DND-41 (cell line): ENCODE measurements at regions not wholly inside any gene's neighbourhood (a gene's known extent, or its start where the extent isn't known, plus 50 kb on each side); places are given as distances from the start of the nearest gene placed in this dataset.
A peak's percentile ranks its signal among the peaks of the same experiment; 100 is the strongest.

ENCODE experiments used
- ATAC-seq: fragments of 200-7000 bp; cut with Tn5 transposase; 3 replicates; pipeline ENCODE4 v1.9.1; 2021; ENCODE audit warnings: low read depth; ENCODE audit not compliant: insufficient read depth
- DNase-seq: peaks from one replicate; pipeline ENCODE4 v3.0.0-alpha.2; 2020
- H2AFZ ChIP-seq: 2 replicates; pipeline ENCODE4 v1.6.0; 2012; ENCODE audit warnings: low read depth, low read length
- H3K27ac ChIP-seq: 2 replicates; pipeline ENCODE4 v1.5.1; 2012; ENCODE audit warnings: low read length, inconsistent platforms
- H3K27me3 ChIP-seq: fragments of 200-600 bp; sonication (generic); 2 replicates; pipeline ENCODE4 v1.6.0; 2012; ENCODE audit warnings: low read length, mild to moderate bottlenecking, inconsistent platforms; ENCODE audit not compliant: insufficient read depth, poor library complexity
- H3K36me3 ChIP-seq: 2 replicates; pipeline ENCODE4 v1.5.1; 2012; ENCODE audit warnings: low read length, inconsistent platforms; ENCODE audit not compliant: insufficient read depth
- H3K4me1 ChIP-seq: 2 replicates; pipeline ENCODE4 v1.5.1; 2012; ENCODE audit warnings: mild to moderate bottlenecking, low read length; ENCODE audit not compliant: insufficient read depth
- H3K4me2 ChIP-seq: 2 replicates; pipeline ENCODE4 v1.6.0; 2012; ENCODE audit warnings: mild to moderate bottlenecking, moderate library complexity, low read length, inconsistent platforms; ENCODE audit not compliant: insufficient read depth
- H3K4me3 ChIP-seq, 2 experiments: fragments of 200-600 bp in 1 of 2; shearing (Covaris generic) in 1 of 2; 2 replicates each; pipeline ENCODE4 v1.5.1; 2012 to 2016; ENCODE audit warnings: inconsistent platforms in 2 of 2, low read length in 2 of 2, mild to moderate bottlenecking in 2 of 2, low read depth in 1 of 2, moderate library complexity in 1 of 2
- H3K79me2 ChIP-seq: 2 replicates; pipeline ENCODE4 v1.6.0; 2012; ENCODE audit warnings: low read length, inconsistent platforms; ENCODE audit not compliant: insufficient read depth
- H3K9ac ChIP-seq: 2 replicates; pipeline ENCODE4 v1.6.0; 2012; ENCODE audit warnings: low read depth, mild to moderate bottlenecking, inconsistent platforms, low read length, moderate library complexity
- H3K9me3 ChIP-seq: 2 replicates; pipeline ENCODE4 v1.5.1; 2012; ENCODE audit warnings: low read length, moderate library complexity, mild to moderate bottlenecking, inconsistent platforms; ENCODE audit not compliant: insufficient read depth, severe bottlenecking
- H4K20me1 ChIP-seq: 2 replicates; pipeline ENCODE4 v1.6.0; 2012; ENCODE audit warnings: low read length; ENCODE audit not compliant: insufficient read depth
- CTCF ChIP-seq: IDR thresholded peaks from 2 replicates; pipeline ENCODE4 v1.5.1; 2012; ENCODE audit warnings: borderline replicate concordance, low read length, moderate library complexity, mild to moderate bottlenecking; ENCODE audit not compliant: poor library complexity, severe bottlenecking; ENCODE audit errors: extremely low read depth
- EZH2 ChIP-seq: IDR thresholded peaks from 3 replicates; pipeline ENCODE4 v1.6.1; 2012; ENCODE audit warnings: borderline replicate concordance, low read depth, mild to moderate bottlenecking, moderate library complexity, low read length, inconsistent platforms; ENCODE audit not compliant: severe bottlenecking

GRCh38 chr2:221100467-221101089, 471.5 kb downstream of the EPHA4 start:
- no peak overlapping the region for H3K9ac ChIP-seq
- ATAC-seq (no peak), DNase-seq (no peak)
- no peaks in the 10 kb centered on the region for H3K27me3 ChIP-seq
- TF ChIP-seq CTCF (no peak), EZH2 (no peak)
- no peaks in the 10 kb centered on the region for H3K4me1 ChIP-seq
- H3K79me2 ChIP-seq = no peaks in the 10 kb centered on the region
- H2AFZ ChIP-seq = no peak overlapping the region
- no peaks in the 10 kb centered on the region for H3K9me3 ChIP-seq
- no peak overlapping the region for H3K4me2 ChIP-seq
- no peak overlapping the region for H3K4me3 ChIP-seq
- no peaks in the 10 kb centered on the region for H4K20me1 ChIP-seq
- H3K36me3 ChIP-seq = no peaks in the 10 kb centered on the region
- H3K27ac ChIP-seq = no peak overlapping the region

- Histone ChIP-seq H3K27ac (no peak overlapping the region), H3K4me1 (no peaks in the 10 kb centered on the region), H3K4me3 (no peak overlapping the region), H3K79me2 (no peaks in the 10 kb centered on the region), H3K4me2 (no peak overlapping the region), H4K20me1 (no peaks in the 10 kb centered on the region), H3K36me3 (no peaks in the 10 kb centered on the region), H3K27me3 (no peaks in the 10 kb centered on the region), H3K9ac (no peak overlapping the region), H3K9me3 (no peaks in the 10 kb centered on the region), H2AFZ (no peak overlapping the region)
- no peak for DNase-seq
- TF ChIP-seq CTCF (no peak), EZH2 (no peak)
- peak; percentile 42; the same call in 1 of the 3 replicates for ATAC-seq
Observed at GRCh38 chr2:221102896-221103688, 469.0 kb downstream of the EPHA4 start.

GRCh38 chr2:221103930-221104329, 468.2 kb downstream of the EPHA4 start:
- Histone ChIP-seq H3K9me3 (no peaks in the 10 kb centered on the region), H3K4me3 (no peak overlapping the region), H3K27me3 (no peaks in the 10 kb centered on the region), H3K36me3 (no peaks in the 10 kb centered on the region), H3K27ac (no peak overlapping the region), H3K9ac (no peak overlapping the region), H3K4me2 (no peak overlapping the region), H3K4me1 (no peaks in the 10 kb centered on the region), H4K20me1 (no peaks in the 10 kb centered on the region), H2AFZ (no peak overlapping the region), H3K79me2 (no peaks in the 10 kb centered on the region)
- no peak for ATAC-seq
- TF ChIP-seq EZH2 = no peak
- TF ChIP-seq CTCF = no peak
- DNase-seq = no peak
